Colonic mucosa (tissue), 4 donors: ENCODE measurements at regions not wholly inside any gene's neighbourhood (a gene's known extent, or its start where the extent isn't known, plus 50 kb on each side); places are given as distances from the start of the nearest gene placed in this dataset.

Experiments
- DNase-seq: peaks from one replicate; pipeline ENCODE4 v3.0.0-alpha.2; 2020
- H3K27ac ChIP-seq: fragments of 200-600 bp; one replicate; pipeline ENCODE4 v1.8.0; 2021
- H3K27me3 ChIP-seq: fragments of 200-600 bp; one replicate; pipeline ENCODE4 v1.8.0; 2021
- H3K36me3 ChIP-seq: fragments of 200-600 bp; one replicate; pipeline ENCODE4 v1.8.0; 2021
- H3K4me1 ChIP-seq: fragments of 200-600 bp; one replicate; pipeline ENCODE4 v1.8.0; 2021; ENCODE audit warnings: mild to moderate bottlenecking
- H3K4me3 ChIP-seq: fragments of 200-600 bp; one replicate; pipeline ENCODE4 v1.8.0; 2021
- H3K9ac ChIP-seq, 2 donors: one replicate each; pipeline ENCODE4 v1.7.0; 2013; ENCODE audit warnings: control low read depth in 2 of 2, low read depth in 2 of 2, low read length in 2 of 2
- H3K9me3 ChIP-seq: fragments of 200-600 bp; one replicate; pipeline ENCODE4 v1.8.0; 2021
- intact Hi-C: fragments of 100-400 bp; cut with DNase I; formaldehyde crosslinking; loops from one replicate; pipeline ENCODE4 v1.14.1; 2022
- TF ChIP-seq, protein P1 (sequence below): fragments of 200-600 bp; IDR thresholded peaks from one replicate; pipeline ENCODE4 v1.8.0; 2022; ENCODE audit warnings: antibody characterized with exemption, mild to moderate bottlenecking
- donor health status: healthy.
- donor health status: DM: no; HTN: no; CAD: no.
- donor health status: DM: no; HTN: no; CAD: no.

- no peak overlapping the region for H3K27ac ChIP-seq
- no peaks in the 10 kb centered on the region for H3K4me1 ChIP-seq
- no peak for DNase-seq
- H3K27me3 ChIP-seq = no peaks in the 10 kb centered on the region
- intact Hi-C loops = no loop called here
- no peaks in the 10 kb centered on the region for H3K36me3 ChIP-seq
- no peak overlapping the region for H3K4me3 ChIP-seq
- H3K9me3 ChIP-seq = no peaks in the 10 kb centered on the region
- H3K9ac ChIP-seq = no peak overlapping the region
- TF ChIP-seq, protein P1, sequence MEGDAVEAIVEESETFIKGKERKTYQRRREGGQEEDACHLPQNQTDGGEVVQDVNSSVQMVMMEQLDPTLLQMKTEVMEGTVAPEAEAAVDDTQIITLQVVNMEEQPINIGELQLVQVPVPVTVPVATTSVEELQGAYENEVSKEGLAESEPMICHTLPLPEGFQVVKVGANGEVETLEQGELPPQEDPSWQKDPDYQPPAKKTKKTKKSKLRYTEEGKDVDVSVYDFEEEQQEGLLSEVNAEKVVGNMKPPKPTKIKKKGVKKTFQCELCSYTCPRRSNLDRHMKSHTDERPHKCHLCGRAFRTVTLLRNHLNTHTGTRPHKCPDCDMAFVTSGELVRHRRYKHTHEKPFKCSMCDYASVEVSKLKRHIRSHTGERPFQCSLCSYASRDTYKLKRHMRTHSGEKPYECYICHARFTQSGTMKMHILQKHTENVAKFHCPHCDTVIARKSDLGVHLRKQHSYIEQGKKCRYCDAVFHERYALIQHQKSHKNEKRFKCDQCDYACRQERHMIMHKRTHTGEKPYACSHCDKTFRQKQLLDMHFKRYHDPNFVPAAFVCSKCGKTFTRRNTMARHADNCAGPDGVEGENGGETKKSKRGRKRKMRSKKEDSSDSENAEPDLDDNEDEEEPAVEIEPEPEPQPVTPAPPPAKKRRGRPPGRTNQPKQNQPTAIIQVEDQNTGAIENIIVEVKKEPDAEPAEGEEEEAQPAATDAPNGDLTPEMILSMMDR = no peak
Measured at GRCh38 chr14:43621282-43621681, 885.8 kb downstream of the FSCB start.

DNA sequence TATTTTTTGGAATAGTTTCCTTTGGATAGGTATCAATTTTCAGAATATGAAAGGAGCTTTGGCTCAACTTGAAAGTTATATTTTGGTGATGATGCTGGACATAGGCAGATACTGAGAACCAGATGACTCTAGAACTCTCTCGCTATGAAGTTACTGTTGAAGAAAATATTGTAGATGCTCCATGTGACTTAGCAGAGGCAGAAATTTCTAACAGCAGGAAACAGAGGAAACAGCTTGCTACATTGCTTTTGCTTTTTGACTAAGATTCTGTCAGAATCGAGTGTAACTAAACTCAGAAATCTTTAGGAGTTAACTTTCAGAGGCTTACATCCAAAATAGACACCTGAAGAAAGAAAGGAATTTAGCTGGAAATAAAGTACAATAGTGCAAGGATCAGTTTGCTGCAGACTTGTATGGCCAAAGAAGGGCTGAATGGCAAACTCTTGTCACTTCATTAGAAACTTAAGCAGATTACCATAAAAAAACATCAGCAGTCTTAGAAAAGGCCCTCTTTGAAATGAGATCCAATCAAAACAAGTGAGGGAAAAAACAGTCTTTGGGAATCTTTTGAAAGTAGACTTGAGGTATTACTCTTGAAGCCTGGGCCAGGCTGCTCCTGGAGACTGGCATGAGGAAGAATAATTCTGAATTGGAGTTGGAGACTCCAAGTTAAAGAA, 911.8 kb downstream of the FSCB start:
- TF ChIP-seq, protein P1 = no peak
- no peaks in the 10 kb centered on the region for H3K27me3 ChIP-seq

DNA sequence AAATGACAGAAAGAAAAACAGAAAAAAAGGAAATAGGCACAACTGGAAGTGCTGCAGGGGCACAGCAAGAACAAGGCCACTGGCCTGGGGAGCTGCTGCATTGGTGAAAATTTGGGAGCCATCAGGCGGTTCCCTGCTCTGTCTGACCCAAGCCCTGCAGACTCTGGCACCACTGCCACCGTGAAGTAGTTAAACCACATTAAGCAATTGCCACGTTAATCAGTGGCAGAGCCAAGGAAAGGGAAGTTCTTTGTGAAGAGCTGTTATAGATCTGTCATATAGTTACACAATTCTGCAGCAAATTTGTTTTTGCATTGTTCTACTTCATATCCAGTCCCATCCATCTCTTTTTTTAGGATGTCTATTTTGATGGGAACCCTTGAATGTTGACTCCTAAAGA, 915.3 kb downstream of the FSCB start:
- Histone ChIP-seq H3K9me3 (no peaks in the 10 kb centered on the region), H3K27me3 (no peaks in the 10 kb centered on the region), H3K4me1 (no peaks in the 10 kb centered on the region), H3K4me3 (no peak overlapping the region), H3K27ac (no peak overlapping the region), H3K36me3 (no peaks in the 10 kb centered on the region), H3K9ac (no peak overlapping the region)
- TF ChIP-seq, protein P1 = no peak
- intact Hi-C loops = no loop called here
- DNase-seq = no peak

More for the DNA sequence above, 911.8 kb downstream of the FSCB start:
- Histone ChIP-seq H3K9me3 (no peaks in the 10 kb centered on the region), H3K9ac (no peak overlapping the region), H3K4me3 (no peak overlapping the region), H3K4me1 (no peaks in the 10 kb centered on the region), H3K27ac (no peak overlapping the region), H3K36me3 (no peaks in the 10 kb centered on the region)
- intact Hi-C loops = no loop called here
- DNase-seq = no peak

GRCh38 chr14:43587183-43587582, 919.9 kb downstream of the FSCB start:
- no peaks in the 10 kb centered on the region for H3K27me3 ChIP-seq
- TF ChIP-seq, protein P1 = no peak
- no peak overlapping the region for H3K4me3 ChIP-seq
- H3K36me3 ChIP-seq = no peaks in the 10 kb centered on the region
- H3K9me3 ChIP-seq = no peaks in the 10 kb centered on the region
- H3K9ac ChIP-seq = no peak overlapping the region
- H3K27ac ChIP-seq = no peak overlapping the region
- H3K4me1 ChIP-seq = no peaks in the 10 kb centered on the region
- no peak for DNase-seq
- intact Hi-C loops = no loop called here

DNA sequence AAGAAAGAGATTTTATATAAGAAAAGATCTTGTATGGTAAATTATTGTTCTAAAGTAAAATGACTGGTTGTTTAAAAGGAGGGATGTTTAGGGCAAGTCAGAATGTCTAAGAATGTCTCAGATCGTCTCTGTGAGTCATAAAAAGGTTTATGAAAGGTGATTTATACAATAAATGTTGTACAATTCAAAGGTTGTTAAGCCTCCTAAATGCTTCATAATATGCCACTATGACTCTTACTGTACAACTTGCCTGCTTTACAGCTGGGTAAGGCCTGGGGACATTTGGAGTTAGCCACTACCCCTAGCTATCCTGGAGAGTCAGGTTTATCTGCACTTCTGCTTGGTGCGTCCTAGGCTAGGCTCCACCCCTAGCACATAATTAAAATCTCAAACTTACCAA, 927.4 kb downstream of the FSCB start:
- no peaks in the 10 kb centered on the region for H3K36me3 ChIP-seq
- H3K27me3 ChIP-seq = no peaks in the 10 kb centered on the region
- TF ChIP-seq, protein P1 = no peak
- no peak overlapping the region for H3K4me3 ChIP-seq
- H3K4me1 ChIP-seq = no peaks in the 10 kb centered on the region
- H3K27ac ChIP-seq = no peak overlapping the region
- intact Hi-C loops = no loop called here
- H3K9ac ChIP-seq = no peak overlapping the region
- DNase-seq = no peak
- H3K9me3 ChIP-seq = no peaks in the 10 kb centered on the region
